ENCODE measurements at regions not wholly inside any gene's neighbourhood (a gene's known extent, or its start where the extent isn't known, plus 50 kb on each side); places are given as distances from the start of the nearest gene placed in this dataset.

DNA sequence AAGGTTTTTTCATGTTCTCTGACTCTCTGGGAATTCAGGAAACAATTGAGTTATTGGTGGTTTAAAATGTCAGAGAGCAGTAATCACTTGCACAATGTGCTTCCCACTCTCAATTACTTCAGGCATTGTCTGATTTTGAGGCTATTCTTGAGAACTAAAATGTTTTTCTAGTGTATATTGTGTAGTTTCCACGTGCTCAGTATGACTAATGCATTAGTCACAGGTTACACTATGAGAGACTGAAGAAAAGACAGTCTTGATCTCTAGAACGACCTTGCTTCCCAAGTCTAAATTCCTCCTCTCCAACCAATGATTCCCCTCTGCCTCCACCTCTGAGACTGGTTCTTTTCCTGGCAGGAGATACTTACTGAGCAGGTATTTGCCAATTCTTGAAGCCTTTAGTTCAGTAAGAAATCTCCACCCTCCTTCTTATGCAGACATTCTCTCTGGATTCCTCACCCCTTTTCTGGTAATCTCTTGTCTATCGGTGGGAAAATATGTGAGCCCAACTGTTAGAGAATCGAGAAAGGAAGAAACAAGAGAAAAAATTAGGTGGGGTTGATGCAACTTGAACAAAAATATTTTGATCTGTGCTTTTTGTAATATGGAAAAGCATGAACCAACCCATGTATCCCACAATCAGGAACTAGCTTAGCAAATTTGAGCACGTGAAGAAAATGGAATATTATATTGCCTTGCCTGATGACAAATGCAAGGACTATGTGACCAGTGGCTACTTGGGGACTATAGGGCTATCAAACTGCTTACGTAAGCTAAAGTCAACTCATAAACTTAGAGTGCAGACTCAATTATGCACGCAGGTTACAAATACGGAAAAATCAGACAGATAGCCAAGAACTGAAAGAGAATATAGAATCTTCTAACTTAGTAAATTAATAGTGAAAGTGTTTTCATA, 61.1 kb upstream of the SLC22A16 start:
- peak; percentile 94 for DNase-seq

DNA sequence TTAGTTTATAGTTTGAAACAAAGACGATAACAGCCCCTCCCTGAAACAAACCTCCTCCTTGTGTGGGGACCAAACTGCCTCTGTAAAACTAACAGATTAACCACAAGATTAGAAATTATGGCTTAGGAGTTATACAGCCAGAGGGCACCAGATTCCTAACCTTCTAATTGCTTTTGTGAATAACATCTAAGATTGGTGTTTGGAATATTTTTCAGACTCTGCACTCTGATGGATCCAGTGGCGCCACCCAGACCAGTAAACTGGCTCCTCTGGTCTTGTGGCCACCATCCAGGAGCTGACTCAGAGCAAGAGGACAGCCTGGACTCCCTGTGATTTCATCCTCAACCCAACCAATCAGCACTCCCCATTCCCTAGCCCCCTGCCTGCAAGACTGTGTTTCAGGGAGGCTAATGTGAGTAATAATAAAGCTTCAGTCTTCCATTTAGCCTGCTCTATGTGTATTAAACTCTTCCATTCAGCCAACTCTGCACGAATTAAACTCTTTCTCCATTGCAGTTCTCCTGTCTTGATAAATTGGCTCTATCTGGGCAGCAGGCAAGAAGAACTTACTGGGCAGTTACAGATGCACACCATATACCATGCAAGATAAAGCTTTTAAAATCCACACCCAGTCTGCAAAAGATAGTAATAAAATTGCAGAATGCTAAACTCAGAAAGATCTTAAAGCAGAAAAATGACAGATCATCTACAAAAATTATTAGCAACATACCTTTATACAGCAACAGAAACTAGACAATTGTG, 58.5 kb upstream of the SLC22A16 start:
- peak; percentile 39 for DNase-seq

DNA sequence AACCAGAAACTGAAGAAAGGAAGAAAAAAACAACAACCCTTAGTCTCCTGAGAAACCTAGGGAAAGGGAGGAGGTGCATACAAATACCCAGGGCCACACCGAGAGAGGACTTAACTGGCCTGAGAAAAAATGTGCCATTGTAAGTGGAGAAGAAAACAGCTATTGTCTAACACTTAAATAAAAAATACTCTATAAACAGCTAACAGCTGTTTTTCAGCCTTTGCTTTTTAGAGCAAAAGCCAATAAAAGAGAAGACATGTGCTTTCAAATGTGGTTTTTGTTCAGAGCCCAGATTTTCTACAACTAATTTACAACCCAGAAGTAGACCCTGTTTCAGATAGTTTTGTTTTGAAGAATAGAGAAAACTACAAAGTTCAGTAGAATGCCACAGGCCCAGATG, 56.0 kb upstream of the SLC22A16 start:
- no peak for DNase-seq

GRCh38 chr6:110530671-110531070, 54.3 kb upstream of the SLC22A16 start:
- no peak for DNase-seq

- no peak for DNase-seq
These were observed 53.5 kb upstream of the SLC22A16 start for GRCh38 chr6:110529907-110530306.

DNA sequence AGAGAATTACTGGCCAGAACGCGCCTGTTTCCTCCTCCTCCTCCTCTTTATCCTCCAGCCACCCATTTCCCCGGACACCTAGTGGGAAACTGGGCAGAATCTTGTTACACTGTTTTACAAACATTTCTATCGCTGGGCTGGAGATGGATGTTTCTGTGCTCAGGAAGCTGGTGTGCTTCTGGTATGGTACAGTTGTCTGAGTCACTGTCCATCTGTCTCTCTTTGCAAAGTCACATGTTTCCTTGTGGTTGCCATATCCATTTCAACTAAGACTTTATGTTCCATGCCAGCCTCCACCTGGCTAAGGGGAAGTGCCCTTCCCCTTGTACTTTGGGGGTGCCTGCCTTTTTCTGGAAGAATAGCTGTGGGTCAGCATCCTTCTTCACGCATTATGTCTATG, 52.9 kb upstream of the SLC22A16 start:
- peak; percentile 45 for DNase-seq

- no peak for DNase-seq
These were observed 52.5 kb upstream of the SLC22A16 start for GRCh38 chr6:110528930-110529325.

GRCh38 chr6:110528101-110528929, 51.9 kb upstream of the SLC22A16 start:
- peak; percentile 85 for DNase-seq

DNA sequence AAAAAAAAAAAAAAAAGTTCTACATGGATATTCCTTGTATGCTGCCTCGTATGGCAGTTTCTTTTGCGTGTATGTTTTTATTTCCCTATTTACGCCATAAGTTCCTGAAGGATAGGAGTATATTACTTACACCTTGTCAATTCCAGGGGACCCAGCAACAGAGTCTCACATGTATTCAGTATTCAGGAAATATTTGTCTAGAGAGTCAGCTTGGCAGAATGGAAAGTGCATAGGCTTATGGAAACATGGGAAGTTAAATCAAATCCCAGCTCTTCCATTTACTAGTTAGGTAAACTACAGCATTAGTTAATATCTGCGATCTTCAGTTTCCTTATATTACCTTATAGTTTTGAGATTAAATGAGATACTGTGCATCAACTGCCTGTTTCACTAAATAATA, 51.1 kb upstream of the SLC22A16 start:
- DNase-seq = no peak

DNA sequence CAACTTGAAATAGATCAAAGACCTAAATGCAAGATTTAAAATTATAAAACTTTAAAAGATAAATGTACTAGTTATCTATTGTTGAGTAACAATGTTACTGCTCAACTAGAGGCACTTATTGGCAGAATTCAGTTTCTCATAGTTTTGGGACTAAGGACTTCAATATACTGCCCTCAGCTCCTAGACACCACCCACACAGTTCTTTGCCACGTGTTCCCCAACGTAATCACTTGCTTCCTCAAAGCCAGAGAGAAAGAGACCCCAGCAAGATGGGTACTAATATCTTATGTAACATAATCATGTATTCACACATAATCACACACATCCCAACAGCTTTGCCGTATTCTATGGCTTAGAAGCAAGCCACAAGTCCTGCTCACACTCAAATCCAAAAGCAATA, 50.3 kb upstream of the SLC22A16 start:
- no peak for DNase-seq
